ENCODE measurements at regions not wholly inside any gene's neighbourhood (a gene's known extent, or its start where the extent isn't known, plus 50 kb on each side); places are given as distances from the start of the nearest gene placed in this dataset.

DNA sequence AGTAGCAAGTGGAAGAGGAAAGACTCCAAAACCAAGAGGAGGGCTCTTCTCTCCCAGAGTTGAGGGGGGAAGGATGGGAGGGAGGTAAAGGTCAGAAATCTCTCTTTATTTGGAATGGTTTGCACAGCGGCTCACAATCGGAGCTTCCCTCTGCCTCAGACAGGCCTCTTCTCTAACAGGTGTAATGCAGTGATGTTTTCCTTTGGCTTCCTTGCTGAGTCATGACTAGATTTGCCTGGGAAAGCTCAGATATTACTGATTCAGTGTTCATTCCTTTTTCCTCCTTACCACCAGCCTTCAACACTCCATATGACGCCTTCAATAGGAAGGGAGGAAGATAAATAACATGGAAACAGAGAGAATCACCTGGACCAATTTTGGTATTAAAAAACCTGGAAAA lies 136.6 kb downstream of the RNF152 start:
- Histone ChIP-seq H3K9me3 (ENCODE audit: control insufficient read depth, low read depth, low read length) (no peaks in the 10 kb centered on the region), H3K9ac (ENCODE audit: control insufficient read depth, extremely low read depth, insufficient read depth, low read length) (no peak overlapping the region), H3K4me2 (ENCODE audit: control insufficient read depth, extremely low read depth, insufficient read depth, low read depth, low read length) (no peak overlapping the region), H3K36me3 (ENCODE audit: control insufficient read depth in 2 of 2, extremely low read depth in 1 of 2, insufficient read depth in 2 of 2, low read length in 2 of 2) (no peaks in the 10 kb centered on the region), H3K9me1 (ENCODE audit: control insufficient read depth, extremely low read depth, insufficient read depth, low read length) (no peaks in the 10 kb centered on the region), H3K4me1 (ENCODE audit: control insufficient read depth, extremely low read depth, insufficient read depth, low read length) (no peaks in the 10 kb centered on the region), H3K27me3 (ENCODE audit: control insufficient read depth, extremely low read depth, insufficient read depth, low read length) (no peaks in the 10 kb centered on the region), H3K79me2 (ENCODE audit: control insufficient read depth, insufficient read depth, low read length) (no peaks in the 10 kb centered on the region), H3K4me3 (ENCODE audit: control insufficient read depth in 2 of 3, extremely low read depth in 1 of 3, insufficient read depth in 2 of 3, low read depth in 1 of 3, low read length in 3 of 3) (no peak overlapping the region), H3K27ac (ENCODE audit: control insufficient read depth, insufficient read depth, low read length) (no peak overlapping the region), H2AFZ (ENCODE audit: control insufficient read depth, low read length) (no peak overlapping the region), H4K20me1 (ENCODE audit: control insufficient read depth, extremely low read depth, insufficient read depth, low read length) (no peaks in the 10 kb centered on the region)
- FAIRE-seq (no peak), DNase-seq (ENCODE audit: low read depth, low spot score) (no peak)
- TF ChIP-seq EZH2 (IDR thresholded peaks at IDR 0.05; ENCODE audit: low read length), result no peak
- TF ChIP-seq, protein P1, sequence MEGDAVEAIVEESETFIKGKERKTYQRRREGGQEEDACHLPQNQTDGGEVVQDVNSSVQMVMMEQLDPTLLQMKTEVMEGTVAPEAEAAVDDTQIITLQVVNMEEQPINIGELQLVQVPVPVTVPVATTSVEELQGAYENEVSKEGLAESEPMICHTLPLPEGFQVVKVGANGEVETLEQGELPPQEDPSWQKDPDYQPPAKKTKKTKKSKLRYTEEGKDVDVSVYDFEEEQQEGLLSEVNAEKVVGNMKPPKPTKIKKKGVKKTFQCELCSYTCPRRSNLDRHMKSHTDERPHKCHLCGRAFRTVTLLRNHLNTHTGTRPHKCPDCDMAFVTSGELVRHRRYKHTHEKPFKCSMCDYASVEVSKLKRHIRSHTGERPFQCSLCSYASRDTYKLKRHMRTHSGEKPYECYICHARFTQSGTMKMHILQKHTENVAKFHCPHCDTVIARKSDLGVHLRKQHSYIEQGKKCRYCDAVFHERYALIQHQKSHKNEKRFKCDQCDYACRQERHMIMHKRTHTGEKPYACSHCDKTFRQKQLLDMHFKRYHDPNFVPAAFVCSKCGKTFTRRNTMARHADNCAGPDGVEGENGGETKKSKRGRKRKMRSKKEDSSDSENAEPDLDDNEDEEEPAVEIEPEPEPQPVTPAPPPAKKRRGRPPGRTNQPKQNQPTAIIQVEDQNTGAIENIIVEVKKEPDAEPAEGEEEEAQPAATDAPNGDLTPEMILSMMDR (optimal IDR thresholded peaks at IDR 0.05 in 1 of 3, IDR thresholded peaks at IDR 0.05 in 1 of 3, conservative IDR thresholded peaks at IDR 0.05 in 1 of 3; ENCODE audit: extremely low read depth in 1 of 3, insufficient read depth in 2 of 3, low read length in 3 of 3), result no peak
- dilution Hi-C loops (cut with MboI; ENCODE audit: extremely low pct_ligation_motif_present, low sequenced_read_pairs), result no loop called here

DNA sequence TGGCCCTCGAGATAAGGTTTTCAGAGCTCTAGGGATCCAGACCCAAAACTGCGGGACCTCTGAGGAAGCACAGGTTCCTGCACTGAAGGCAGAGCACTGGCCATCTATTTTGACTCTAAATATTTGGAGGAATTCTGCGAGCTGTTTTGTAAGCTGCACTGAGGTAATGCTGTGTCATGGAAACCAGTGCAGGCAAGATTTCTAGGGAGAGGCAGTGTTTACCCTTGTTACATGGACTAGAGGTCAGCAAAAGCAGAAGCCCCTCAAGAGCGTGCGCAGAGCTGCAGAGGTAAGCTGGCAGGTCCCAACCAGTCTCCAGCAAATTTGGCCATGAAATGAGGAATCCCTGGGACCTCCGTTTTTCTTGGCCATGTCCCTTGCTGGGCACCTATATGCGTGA lies 137.3 kb downstream of the RNF152 start:
- Histone ChIP-seq H3K9me1 (ENCODE audit: control insufficient read depth, extremely low read depth, insufficient read depth, low read length) (no peaks in the 10 kb centered on the region), H3K9me3 (ENCODE audit: control insufficient read depth, low read depth, low read length) (no peaks in the 10 kb centered on the region), H3K9ac (ENCODE audit: control insufficient read depth, extremely low read depth, insufficient read depth, low read length) (no peak overlapping the region), H3K27ac (ENCODE audit: control insufficient read depth, insufficient read depth, low read length) (no peak overlapping the region), H3K36me3 (ENCODE audit: control insufficient read depth in 2 of 2, extremely low read depth in 1 of 2, insufficient read depth in 2 of 2, low read length in 2 of 2) (no peaks in the 10 kb centered on the region), H3K27me3 (ENCODE audit: control insufficient read depth, extremely low read depth, insufficient read depth, low read length) (no peaks in the 10 kb centered on the region), H3K4me1 (ENCODE audit: control insufficient read depth, extremely low read depth, insufficient read depth, low read length) (no peaks in the 10 kb centered on the region), H3K4me2 (ENCODE audit: control insufficient read depth, extremely low read depth, insufficient read depth, low read depth, low read length) (no peak overlapping the region), H3K79me2 (ENCODE audit: control insufficient read depth, insufficient read depth, low read length) (no peaks in the 10 kb centered on the region), H3K4me3 (ENCODE audit: control insufficient read depth in 2 of 3, extremely low read depth in 1 of 3, insufficient read depth in 2 of 3, low read depth in 1 of 3, low read length in 3 of 3) (no peak overlapping the region), H2AFZ (ENCODE audit: control insufficient read depth, low read length) (no peak overlapping the region), H4K20me1 (ENCODE audit: control insufficient read depth, extremely low read depth, insufficient read depth, low read length) (no peaks in the 10 kb centered on the region)
- DNase-seq (ENCODE audit: low read depth, low spot score), result no peak
- dilution Hi-C loops (cut with MboI; ENCODE audit: extremely low pct_ligation_motif_present, low sequenced_read_pairs), result no loop called here
- no peak for FAIRE-seq
- TF ChIP-seq EZH2 (IDR thresholded peaks at IDR 0.05; ENCODE audit: low read length), result no peak

DNA sequence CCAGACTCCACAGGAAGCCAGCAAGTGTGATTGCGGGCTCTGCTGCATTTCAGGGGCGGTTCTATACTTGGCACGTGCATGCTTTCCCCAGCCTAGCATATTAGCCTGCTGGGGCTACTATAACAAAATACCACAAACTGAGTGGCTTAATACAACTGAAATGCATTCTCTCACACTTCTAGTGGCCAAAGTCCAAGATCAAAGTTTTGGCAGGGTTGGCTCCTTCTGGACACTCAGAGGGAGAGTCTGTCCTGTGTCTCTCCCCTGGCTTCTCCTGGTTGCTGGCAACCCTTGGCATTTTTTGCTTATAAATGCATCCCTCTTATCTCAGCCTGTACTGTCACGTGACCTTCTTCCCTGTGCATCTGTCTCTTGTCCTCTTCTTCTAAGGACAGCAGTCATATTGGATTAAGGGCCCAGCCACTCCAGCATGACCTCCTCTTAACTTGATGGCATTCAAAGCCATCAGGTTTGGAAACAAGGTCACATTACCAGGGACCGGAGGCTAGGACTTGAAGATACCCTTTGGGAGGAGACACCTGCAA lies 138.7 kb downstream of the RNF152 start:
- Histone ChIP-seq H3K9ac (ENCODE audit: control insufficient read depth, extremely low read depth, insufficient read depth, low read length) (no peak overlapping the region), H3K4me3 (ENCODE audit: control insufficient read depth in 2 of 3, extremely low read depth in 1 of 3, insufficient read depth in 2 of 3, low read depth in 1 of 3, low read length in 3 of 3) (no peak overlapping the region), H4K20me1 (ENCODE audit: control insufficient read depth, extremely low read depth, insufficient read depth, low read length) (no peaks in the 10 kb centered on the region), H3K36me3 (ENCODE audit: control insufficient read depth in 2 of 2, extremely low read depth in 1 of 2, insufficient read depth in 2 of 2, low read length in 2 of 2) (no peaks in the 10 kb centered on the region), H3K4me2 (ENCODE audit: control insufficient read depth, extremely low read depth, insufficient read depth, low read depth, low read length) (no peak overlapping the region), H3K27ac (ENCODE audit: control insufficient read depth, insufficient read depth, low read length) (no peak overlapping the region), H3K9me1 (ENCODE audit: control insufficient read depth, extremely low read depth, insufficient read depth, low read length) (no peaks in the 10 kb centered on the region), H3K27me3 (ENCODE audit: control insufficient read depth, extremely low read depth, insufficient read depth, low read length) (no peaks in the 10 kb centered on the region), H3K79me2 (ENCODE audit: control insufficient read depth, insufficient read depth, low read length) (no peaks in the 10 kb centered on the region), H3K9me3 (ENCODE audit: control insufficient read depth, low read depth, low read length) (no peaks in the 10 kb centered on the region), H3K4me1 (ENCODE audit: control insufficient read depth, extremely low read depth, insufficient read depth, low read length) (no peaks in the 10 kb centered on the region), H2AFZ (ENCODE audit: control insufficient read depth, low read length) (no peak overlapping the region)
- dilution Hi-C loops (cut with MboI; ENCODE audit: extremely low pct_ligation_motif_present, low sequenced_read_pairs), result no loop called here
- FAIRE-seq, result no peak
- TF ChIP-seq, protein P1 (optimal IDR thresholded peaks at IDR 0.05 in 1 of 3, IDR thresholded peaks at IDR 0.05 in 1 of 3, conservative IDR thresholded peaks at IDR 0.05 in 1 of 3; ENCODE audit: extremely low read depth in 1 of 3, insufficient read depth in 2 of 3, low read length in 3 of 3), result no peak
- no peak for DNase-seq (ENCODE audit: low read depth, low spot score)

Measured in keratinocyte (primary cell).